Right hindlimb (tissue), 1 donor: ENCODE measurements at regions not wholly inside any gene's neighbourhood (a gene's known extent, or its start where the extent isn't known, plus 50 kb on each side); places are given as distances from the start of the nearest gene placed in this dataset.

Experiments
- DNase-seq: peaks from one replicate; pipeline ENCODE4 v3.0.0-alpha.2; 2018

DNA sequence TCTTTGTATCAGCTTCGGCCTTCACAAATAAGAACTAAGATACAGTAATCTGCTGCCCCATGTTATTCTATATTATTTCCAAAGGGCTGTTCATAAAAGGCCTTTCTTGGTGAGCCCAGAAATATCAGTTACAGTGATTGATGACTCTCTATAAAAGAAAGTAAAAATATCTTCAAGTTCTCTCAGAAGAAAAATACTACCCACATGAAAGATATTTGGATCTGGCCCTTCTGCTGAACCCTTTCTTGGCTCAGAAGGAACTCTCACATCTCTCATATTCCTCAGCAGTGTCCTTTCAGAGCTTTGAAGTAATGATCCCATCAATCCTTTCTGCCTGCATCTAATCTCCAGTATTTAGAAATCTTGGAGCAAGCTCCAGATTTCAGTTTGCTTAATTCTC is 76.3 kb upstream of the SLITRK1 start:
- DNase-seq: no peak

GRCh38 chr13:83955011-83955410 is 72.7 kb upstream of the SLITRK1 start:
- no peak for DNase-seq

DNA sequence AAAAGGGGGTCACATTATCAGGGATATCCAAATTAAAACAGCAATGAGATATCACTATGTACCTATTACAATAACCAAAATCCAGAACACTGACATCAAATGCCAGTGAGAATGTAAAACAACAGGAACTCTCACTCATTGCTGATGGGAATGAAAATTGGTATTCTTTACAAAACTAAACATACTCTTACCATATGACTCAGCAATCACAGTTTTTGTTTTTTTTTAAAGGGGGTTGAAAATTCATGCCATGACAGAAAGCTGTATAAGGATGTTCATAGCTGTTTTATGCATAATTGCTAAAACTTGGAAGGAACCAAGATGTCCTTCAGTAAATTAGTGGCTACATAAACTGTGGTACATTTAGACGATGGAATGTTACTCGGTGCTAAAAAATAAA is 71.6 kb upstream of the SLITRK1 start:
- DNase-seq: no peak

DNA sequence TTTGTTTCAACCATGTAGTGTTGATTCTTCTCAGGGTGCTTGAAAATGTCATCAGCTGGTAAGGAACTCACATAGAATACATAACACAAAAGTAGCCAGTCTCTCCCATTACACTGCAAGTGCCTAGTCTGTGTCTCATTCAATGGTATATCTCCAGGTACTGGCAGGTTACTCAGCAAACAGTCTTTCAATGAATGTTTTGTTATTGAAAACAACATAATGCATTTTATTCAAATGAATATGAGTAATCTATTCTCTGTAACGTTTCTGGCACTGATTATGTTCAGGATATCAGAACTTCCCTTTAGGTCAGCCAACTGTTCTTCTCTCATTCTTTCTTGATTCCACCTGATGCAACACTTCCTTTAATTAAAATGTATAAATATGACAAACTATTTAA is 68.0 kb upstream of the SLITRK1 start:
- no peak for DNase-seq

GRCh38 chr13:83943530-83944279 is 61.4 kb upstream of the SLITRK1 start:
- DNase-seq: no peak

GRCh38 chr13:83941701-83942335 is 59.5 kb upstream of the SLITRK1 start:
- no peak for DNase-seq

GRCh38 chr13:83940742-83941141 is 58.5 kb upstream of the SLITRK1 start:
- no peak for DNase-seq

DNA sequence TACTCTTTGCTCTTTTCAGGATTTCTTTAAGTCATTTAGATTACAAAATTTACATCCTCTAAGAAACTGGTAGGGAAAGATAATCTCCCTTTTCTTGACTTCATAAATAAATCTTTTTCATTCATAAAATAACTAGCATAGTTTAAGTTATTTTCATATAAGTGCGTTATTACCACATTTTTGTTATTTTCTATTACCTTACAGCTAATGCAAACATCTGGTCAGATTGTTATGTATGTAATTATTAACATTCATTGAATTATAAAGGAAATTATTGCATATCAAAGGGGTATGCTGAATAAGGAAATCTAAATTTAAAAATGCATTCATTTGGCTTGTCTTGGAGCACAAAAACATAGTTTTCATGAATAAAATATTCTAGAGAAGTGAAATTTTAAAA is 55.3 kb upstream of the SLITRK1 start:
- DNase-seq: no peak

DNA sequence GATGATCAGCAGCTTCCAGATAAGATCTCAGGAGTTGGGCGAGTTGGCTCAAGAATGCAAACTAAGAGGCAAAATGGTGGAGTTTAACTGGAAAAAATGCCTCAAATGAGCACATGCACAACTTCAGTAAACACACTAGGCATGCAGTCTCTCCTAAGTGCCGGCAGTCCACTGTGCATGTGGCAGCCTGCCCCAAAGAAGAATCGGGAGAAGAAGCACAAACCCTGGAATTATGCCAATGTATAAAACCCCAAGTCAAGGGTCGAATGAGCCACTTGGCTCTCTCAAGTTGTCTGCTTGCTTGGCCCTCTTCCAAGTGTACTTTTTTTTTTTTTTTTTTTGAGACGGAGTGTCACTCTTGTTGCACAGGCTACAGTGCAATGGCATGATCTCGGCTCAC is 53.3 kb upstream of the SLITRK1 start:
- DNase-seq: no peak
